ENCODE measurements at regions not wholly inside any gene's neighbourhood (a gene's known extent, or its start where the extent isn't known, plus 50 kb on each side); places are given as distances from the start of the nearest gene placed in this dataset.

GRCh38 chr6:133701633-133702331 is 187.1 kb upstream of the TCF21 start:
- H3K9me3 ChIP-seq (ENCODE audit: low read depth), result no peaks in the 10 kb centered on the region
- no peak for TF ChIP-seq EZH2phosphoT487 (IDR thresholded peaks at IDR 0.05)
- no peak for TF ChIP-seq CTCF (IDR thresholded peaks at IDR 0.05)
- TF ChIP-seq EZH2 (IDR thresholded peaks at IDR 0.05), result no peak
- H4K20me1 ChIP-seq (ENCODE audit: low read depth), result no peaks in the 10 kb centered on the region
- H3K4me1 ChIP-seq, result no peaks in the 10 kb centered on the region
- Mint-ChIP-seq H3K4me1 (no peaks in the 10 kb centered on the region), H3K4me3 (no peak overlapping the region), H3K27ac (no peak overlapping the region), H3K27me3 (ENCODE audit: insufficient read depth, low read depth) (peaks cover 3% of the 10 kb centered on the region), H3K36me3 (no peaks in the 10 kb centered on the region), H3K9me3 (no peaks in the 10 kb centered on the region)
- H3K27me3 ChIP-seq, result no peaks in the 10 kb centered on the region
- no peak overlapping the region for H3K4me3 ChIP-seq
- no peak overlapping the region for H3K9ac ChIP-seq
- no peak overlapping the region for H3K4me2 ChIP-seq
- no peaks in the 10 kb centered on the region for H3F3A ChIP-seq (ENCODE audit: low read depth)
- no peak overlapping the region for H2AFZ ChIP-seq (replicated peaks)
- H3K27ac ChIP-seq, result no peak overlapping the region
- H3K79me2 ChIP-seq (ENCODE audit: low read depth), result no peaks in the 10 kb centered on the region
- H3K36me3 ChIP-seq, result no peaks in the 10 kb centered on the region
- no peak for DNase-seq (ENCODE audit: low spot score)

- Histone ChIP-seq H4K20me1 (ENCODE audit: low read depth) (no peaks in the 10 kb centered on the region), H3K9ac (no peak overlapping the region), H3K79me2 (ENCODE audit: low read depth) (no peaks in the 10 kb centered on the region), H3K27me3 (no peaks in the 10 kb centered on the region), H3K4me2 (no peak overlapping the region), H3K27ac (no peak overlapping the region), H3K9me3 (ENCODE audit: low read depth) (no peaks in the 10 kb centered on the region), H2AFZ (replicated peaks) (no peak overlapping the region), H3K4me1 (no peaks in the 10 kb centered on the region), H3K36me3 (no peaks in the 10 kb centered on the region), H3K4me3 (no peak overlapping the region), H3F3A (ENCODE audit: low read depth) (no peaks in the 10 kb centered on the region)
- Mint-ChIP-seq H3K4me1 (no peaks in the 10 kb centered on the region), H3K9me3 (no peaks in the 10 kb centered on the region), H3K27ac (no peak overlapping the region), H3K27me3 (ENCODE audit: insufficient read depth, low read depth) (no peaks in the 10 kb centered on the region), H3K36me3 (no peaks in the 10 kb centered on the region), H3K4me3 (no peak overlapping the region)
- no peak for DNase-seq (ENCODE audit: low spot score)
- no peak for TF ChIP-seq CTCF (IDR thresholded peaks at IDR 0.05)
- TF ChIP-seq EZH2 (IDR thresholded peaks at IDR 0.05), result no peak
- TF ChIP-seq EZH2phosphoT487 (IDR thresholded peaks at IDR 0.05), result no peak
Observed at GRCh38 chr6:133704371-133704770, 184.5 kb upstream of the TCF21 start.

GRCh38 chr6:133705066-133705465 is 183.8 kb upstream of the TCF21 start:
- Histone ChIP-seq H4K20me1 (ENCODE audit: low read depth) (no peaks in the 10 kb centered on the region), H3K27me3 (no peaks in the 10 kb centered on the region), H3K36me3 (no peaks in the 10 kb centered on the region), H3K9ac (no peak overlapping the region), H3K4me3 (no peak overlapping the region), H3K4me1 (no peaks in the 10 kb centered on the region), H3F3A (ENCODE audit: low read depth) (no peaks in the 10 kb centered on the region), H2AFZ (replicated peaks) (no peak overlapping the region), H3K79me2 (ENCODE audit: low read depth) (no peaks in the 10 kb centered on the region), H3K9me3 (ENCODE audit: low read depth) (no peaks in the 10 kb centered on the region), H3K27ac (no peak overlapping the region), H3K4me2 (no peak overlapping the region)
- Mint-ChIP-seq H3K4me3 (no peak overlapping the region), H3K36me3 (no peaks in the 10 kb centered on the region), H3K9me3 (no peaks in the 10 kb centered on the region), H3K27me3 (ENCODE audit: insufficient read depth, low read depth) (no peaks in the 10 kb centered on the region), H3K4me1 (no peaks in the 10 kb centered on the region), H3K27ac (no peak overlapping the region)
- no peak for DNase-seq (ENCODE audit: low spot score)
- TF ChIP-seq EZH2phosphoT487 (IDR thresholded peaks at IDR 0.05) (no peak), EZH2 (IDR thresholded peaks at IDR 0.05) (no peak), CTCF (IDR thresholded peaks at IDR 0.05) (no peak)

Data from neural progenitor cell (in vitro differentiated cells).